Sigmoid colon (tissue), 6 donors: ENCODE measurements at regions not wholly inside any gene's neighbourhood (a gene's known extent, or its start where the extent isn't known, plus 50 kb on each side); places are given as distances from the start of the nearest gene placed in this dataset.

ENCODE experiments used
- DNase-seq: peaks from one replicate; pipeline ENCODE4 v3.0.0-alpha.2; 2019
- H3K27ac ChIP-seq, 4 donors: fragments of 200-600 bp; sonication (generic); one replicate each; pipeline ENCODE4 v1.5.1; 2016 to 2019; ENCODE audit warnings: mild to moderate bottlenecking in 1 of 4
- H3K27me3 ChIP-seq, 3 donors: fragments of 200-600 bp; sonication (generic); one replicate each; pipeline ENCODE4 v1.5.1; 2019; ENCODE audit warnings: mild to moderate bottlenecking in 1 of 3
- H3K36me3 ChIP-seq, 4 donors: fragments of 200-600 bp; sonication (generic); one replicate each; pipeline ENCODE4 v1.5.1; 2016 to 2019
- H3K4me1 ChIP-seq, 4 donors: fragments of 200-600 bp; sonication (generic); one replicate each; pipeline ENCODE4 v1.5.1; 2017 to 2019
- H3K4me3 ChIP-seq, 4 donors: fragments of 200-600 bp; sonication (generic); one replicate each; pipeline ENCODE4 v1.5.1; 2017 to 2019; ENCODE audit warnings: mild to moderate bottlenecking in 2 of 4, moderate library complexity in 1 of 4
- H3K9me3 ChIP-seq, 4 donors: fragments of 200-600 bp in 3 of 4; sonication (generic) in 3 of 4; one replicate each; pipeline versions ENCODE4 v1.5.1 to v1.6.1; 2013 to 2019
- EP300 ChIP-seq, 4 donors: sonication (generic); formaldehyde crosslinking; IDR thresholded peaks; one replicate each; pipeline ENCODE4 v1.6.1; 2017; ENCODE audit warnings: antibody characterized with exemption in 4 of 4
- POLR2A ChIP-seq, 2 donors: fragments of 450-650 bp; IDR thresholded peaks; one replicate each; pipeline ENCODE4 v1.6.1; 2016; ENCODE audit warnings: antibody characterized with exemption in 2 of 2, mild to moderate bottlenecking in 2 of 2, moderate library complexity in 2 of 2
- POLR2AphosphoS5 ChIP-seq, 4 donors: sonication (generic); formaldehyde crosslinking; IDR thresholded peaks; one replicate each; pipeline ENCODE4 v1.6.1; 2017; ENCODE audit warnings: antibody characterized with exemption in 4 of 4
- WGBS, 2 donors: extraction: QIAGEN DNeasy Blood & Tissue Kit; methylation state at CpG; one replicate each; pipeline ENCODE4 v1.1.7; 2013; 5-methylcytosine and 5-hydroxymethylcytosine counted together
- intact Hi-C: fragments of 100-400 bp; cut with DNase I; formaldehyde crosslinking; loops from one replicate; pipeline ENCODE4 v1.15.1; 2023
- TF ChIP-seq, protein P1 (sequence below), 4 experiments: fragments of 450-650 bp in 3 of 4; fragments of 200-600 bp in 1 of 4; IDR thresholded peaks; one replicate each; pipeline ENCODE4 v1.5.1; 2016 to 2019; ENCODE audit warnings: antibody characterized with exemption in 4 of 4, mild to moderate bottlenecking in 3 of 4, moderate library complexity in 2 of 4
- donor health status: healthy with polysubstance abuse.
- donor health status: healthy.

DNA sequence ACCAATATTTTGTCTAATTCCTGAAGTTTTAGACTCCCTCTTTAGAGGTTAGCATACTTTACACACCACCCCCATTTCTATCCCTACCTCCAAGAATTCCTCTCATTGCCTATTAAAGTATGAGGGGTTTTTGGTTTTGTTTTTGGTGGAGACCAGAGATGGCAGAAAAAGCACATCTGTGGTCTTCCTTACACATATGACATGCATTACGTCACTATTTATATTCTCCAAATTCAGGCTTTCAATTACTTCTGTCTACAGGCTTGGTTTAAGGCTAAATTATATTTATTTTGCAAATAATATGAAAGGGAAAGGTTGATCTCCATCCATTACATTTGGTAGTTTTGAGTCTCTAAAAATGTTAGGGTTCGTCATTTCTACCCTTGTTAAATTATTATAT is 674.6 kb downstream of the LMO4 start:
- intact Hi-C loops, result no loop called here
- Histone ChIP-seq H3K36me3 (no peaks in the 10 kb centered on the region), H3K4me3 (no peak overlapping the region), H3K27me3 (no peaks in the 10 kb centered on the region), H3K27ac (no peak overlapping the region), H3K9me3 (no peaks in the 10 kb centered on the region), H3K4me1 (no peaks in the 10 kb centered on the region)
- TF ChIP-seq POLR2AphosphoS5 (IDR thresholded peaks at IDR 0.05), result no peak
- TF ChIP-seq, protein P1, sequence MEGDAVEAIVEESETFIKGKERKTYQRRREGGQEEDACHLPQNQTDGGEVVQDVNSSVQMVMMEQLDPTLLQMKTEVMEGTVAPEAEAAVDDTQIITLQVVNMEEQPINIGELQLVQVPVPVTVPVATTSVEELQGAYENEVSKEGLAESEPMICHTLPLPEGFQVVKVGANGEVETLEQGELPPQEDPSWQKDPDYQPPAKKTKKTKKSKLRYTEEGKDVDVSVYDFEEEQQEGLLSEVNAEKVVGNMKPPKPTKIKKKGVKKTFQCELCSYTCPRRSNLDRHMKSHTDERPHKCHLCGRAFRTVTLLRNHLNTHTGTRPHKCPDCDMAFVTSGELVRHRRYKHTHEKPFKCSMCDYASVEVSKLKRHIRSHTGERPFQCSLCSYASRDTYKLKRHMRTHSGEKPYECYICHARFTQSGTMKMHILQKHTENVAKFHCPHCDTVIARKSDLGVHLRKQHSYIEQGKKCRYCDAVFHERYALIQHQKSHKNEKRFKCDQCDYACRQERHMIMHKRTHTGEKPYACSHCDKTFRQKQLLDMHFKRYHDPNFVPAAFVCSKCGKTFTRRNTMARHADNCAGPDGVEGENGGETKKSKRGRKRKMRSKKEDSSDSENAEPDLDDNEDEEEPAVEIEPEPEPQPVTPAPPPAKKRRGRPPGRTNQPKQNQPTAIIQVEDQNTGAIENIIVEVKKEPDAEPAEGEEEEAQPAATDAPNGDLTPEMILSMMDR (IDR thresholded peaks at IDR 0.05), result no peak
- no peak for TF ChIP-seq POLR2A (IDR thresholded peaks at IDR 0.05)
- no peak for TF ChIP-seq EP300 (IDR thresholded peaks at IDR 0.05)
- DNase-seq, result no peak
- 88% methylated on average over 2 of the region's 2 CpGs for WGBS, 2 donors

DNA sequence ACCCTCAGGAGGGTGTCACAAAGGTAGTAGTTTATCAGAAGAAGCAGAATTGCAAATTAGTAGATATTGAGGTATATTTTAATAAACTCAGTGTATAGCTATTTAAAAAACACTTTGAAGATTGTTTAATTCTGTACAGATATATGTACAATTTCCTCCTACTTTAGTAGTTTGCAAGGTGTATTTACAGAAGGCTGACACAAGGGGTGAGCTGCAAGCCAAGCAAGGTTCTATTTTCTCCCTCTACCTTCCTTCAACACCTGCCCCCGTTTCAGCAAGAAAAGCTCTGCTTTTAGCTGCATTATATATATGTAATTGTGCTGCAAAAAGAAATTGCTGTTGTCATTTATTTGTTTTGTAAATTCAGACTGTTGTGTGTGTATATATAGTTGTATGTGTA is 674.2 kb upstream of the PKN2 start:
- Histone ChIP-seq H3K4me3 (no peak overlapping the region), H3K36me3 (no peaks in the 10 kb centered on the region), H3K27ac (no peak overlapping the region), H3K27me3 (no peaks in the 10 kb centered on the region), H3K9me3 (no peaks in the 10 kb centered on the region), H3K4me1 (no peaks in the 10 kb centered on the region)
- DNase-seq, result no peak
- TF ChIP-seq POLR2A (IDR thresholded peaks at IDR 0.05), result no peak
- TF ChIP-seq, protein P1 (IDR thresholded peaks at IDR 0.05), result no peak
- intact Hi-C loops, result no loop called here
- whole genome bisulfite sequencing, 2 donors, result 26 to 66% methylated on average over 1 of the region's 1 CpG

DNA sequence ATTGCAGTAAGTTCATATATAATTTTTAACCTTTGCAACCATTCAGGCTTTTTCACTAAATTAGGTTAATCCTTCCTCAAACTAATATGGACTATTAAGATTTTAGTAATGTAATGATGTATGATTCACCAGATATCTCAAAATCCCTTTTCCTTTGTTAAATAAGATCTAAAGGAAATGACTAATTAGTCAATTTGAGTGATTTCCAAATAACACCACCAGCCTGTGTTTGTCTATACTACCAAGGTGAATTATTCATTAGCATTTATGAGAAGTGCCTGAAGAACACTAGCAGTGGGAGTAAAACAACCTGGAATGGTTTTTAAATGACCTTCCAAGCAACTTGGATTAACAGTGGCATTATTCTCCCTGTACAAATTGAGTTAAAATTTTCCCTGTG is 670.6 kb upstream of the PKN2 start:
- Histone ChIP-seq H3K4me3 (no peak overlapping the region), H3K36me3 (no peaks in the 10 kb centered on the region), H3K4me1 (no peaks in the 10 kb centered on the region), H3K27ac (no peak overlapping the region), H3K27me3 (no peaks in the 10 kb centered on the region), H3K9me3 (no peaks in the 10 kb centered on the region)
- no peak for DNase-seq
- intact Hi-C loops, result no loop called here
- TF ChIP-seq, protein P1 (IDR thresholded peaks at IDR 0.05), result no peak
- no peak for TF ChIP-seq EP300 (IDR thresholded peaks at IDR 0.05)
- TF ChIP-seq POLR2AphosphoS5 (IDR thresholded peaks at IDR 0.05), result no peak
- TF ChIP-seq POLR2A (IDR thresholded peaks at IDR 0.05), result no peak

DNA sequence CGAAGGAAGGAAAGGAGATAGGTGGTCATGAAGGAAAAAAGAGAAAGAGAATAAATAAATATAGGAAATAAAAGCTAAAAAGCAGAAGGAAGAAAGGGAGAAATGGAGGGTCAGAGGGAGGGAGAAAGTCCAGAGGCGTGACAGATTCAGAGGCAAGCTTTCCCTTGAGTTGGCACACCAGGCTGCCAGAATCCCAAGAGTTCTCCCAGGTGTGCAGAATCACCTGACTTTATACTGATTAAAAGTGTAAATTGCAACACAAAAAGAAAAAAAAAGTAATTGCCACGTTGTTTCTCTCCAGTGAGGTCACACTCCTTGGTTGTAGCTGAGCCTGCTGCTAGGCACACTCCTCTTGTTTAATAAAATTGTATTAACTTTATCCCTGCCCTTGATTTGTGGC is 669.9 kb upstream of the PKN2 start:
- 33 to 63% methylated on average over 3 of the region's 3 CpGs for WGBS, 2 donors
- TF ChIP-seq POLR2AphosphoS5 (IDR thresholded peaks at IDR 0.05), result no peak
- TF ChIP-seq POLR2A (IDR thresholded peaks at IDR 0.05), result no peak
- TF ChIP-seq EP300 (IDR thresholded peaks at IDR 0.05), result no peak
- TF ChIP-seq, protein P1 (IDR thresholded peaks at IDR 0.05), result no peak
- no peaks in the 10 kb centered on the region for H3K9me3 ChIP-seq
- no peaks in the 10 kb centered on the region for H3K36me3 ChIP-seq
- H3K4me1 ChIP-seq, result no peaks in the 10 kb centered on the region
- intact Hi-C loops, result no loop called here
- no peak for DNase-seq
- no peak overlapping the region for H3K27ac ChIP-seq
- no peak overlapping the region for H3K4me3 ChIP-seq
- no peaks in the 10 kb centered on the region for H3K27me3 ChIP-seq

DNA sequence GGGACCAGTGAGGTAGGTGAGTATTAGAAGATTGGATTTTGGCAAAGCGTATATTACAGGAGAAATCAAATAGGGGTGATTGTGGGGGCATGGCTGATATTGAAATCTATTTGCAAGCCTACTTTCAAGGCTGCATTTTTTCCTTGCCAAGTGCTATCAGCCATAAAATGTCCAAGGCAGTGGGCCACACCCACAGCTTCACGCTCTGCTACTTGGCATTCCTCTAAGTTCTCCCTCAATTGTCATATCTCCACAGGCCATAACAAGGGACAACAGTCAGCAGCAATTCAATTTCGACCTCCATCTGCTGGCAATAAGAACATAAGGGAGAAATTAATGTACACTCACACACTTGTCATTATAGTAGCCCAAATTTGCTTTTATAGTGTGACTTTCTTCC is 667.1 kb upstream of the PKN2 start:
- intact Hi-C loops, result no loop called here
- no peaks in the 10 kb centered on the region for H3K9me3 ChIP-seq
- TF ChIP-seq, protein P1 (IDR thresholded peaks at IDR 0.05), result no peak
- TF ChIP-seq POLR2AphosphoS5 (IDR thresholded peaks at IDR 0.05) (no peak), POLR2A (IDR thresholded peaks at IDR 0.05) (no peak), EP300 (IDR thresholded peaks at IDR 0.05) (no peak)
- no peaks in the 10 kb centered on the region for H3K4me1 ChIP-seq
- H3K36me3 ChIP-seq, result no peaks in the 10 kb centered on the region
- 24 to 62% methylated on average over 3 of the region's 3 CpGs for WGBS, 2 donors
- no peak overlapping the region for H3K27ac ChIP-seq
- no peak overlapping the region for H3K4me3 ChIP-seq
- no peak for DNase-seq
- H3K27me3 ChIP-seq, result no peaks in the 10 kb centered on the region
